Testis (tissue), 2 donors: ENCODE measurements at regions not wholly inside any gene's neighbourhood (a gene's known extent, or its start where the extent isn't known, plus 50 kb on each side); places are given as distances from the start of the nearest gene placed in this dataset.

Experiments
- DNase-seq: peaks from one replicate; pipeline ENCODE4 v3.0.0-alpha.2; 2019
- H3K27ac ChIP-seq, 2 donors: fragments of 200-600 bp; sonication (generic); one replicate each; pipeline ENCODE4 v1.5.1; 2019
- H3K27me3 ChIP-seq: fragments of 200-600 bp; sonication (generic); one replicate; pipeline ENCODE4 v1.5.1; 2019
- H3K36me3 ChIP-seq: fragments of 200-600 bp; sonication (generic); one replicate; pipeline ENCODE4 v1.5.1; 2017; ENCODE audit warnings: low read depth; ENCODE audit errors: missing control alignments
- H3K4me1 ChIP-seq: fragments of 200-600 bp; sonication (generic); one replicate; pipeline ENCODE4 v1.5.1; 2019
- H3K4me3 ChIP-seq, 2 donors: fragments of 200-600 bp; sonication (generic); one replicate each; pipeline ENCODE4 v1.5.1; 2017 to 2019
- H3K9me3 ChIP-seq: fragments of 200-600 bp; sonication (generic); one replicate; pipeline ENCODE4 v1.5.1; 2017
- POLR2A ChIP-seq: fragments of 450-650 bp; IDR thresholded peaks from one replicate; pipeline ENCODE4 v1.6.1; 2017; ENCODE audit warnings: antibody characterized with exemption, mild to moderate bottlenecking, moderate library complexity
- WGBS, 2 donors: methylation state at CpG; one replicate each; pipeline ENCODE4 v1.1.5; 2018; 5-methylcytosine and 5-hydroxymethylcytosine counted together
- intact Hi-C: fragments of 100-400 bp; cut with DNase I; formaldehyde crosslinking; loops from one replicate; pipeline ENCODE4 v1.15.1; 2023; ENCODE audit warnings: low total_unique reads
- TF ChIP-seq, protein P1 (sequence below), 3 experiments: fragments of 450-650 bp in 2 of 3; fragments of 200-600 bp in 1 of 3; sonication (generic) in 1 of 3; IDR thresholded peaks; one replicate each; pipeline ENCODE4 v1.5.1; 2016 to 2019; ENCODE audit warnings: antibody characterized with exemption in 3 of 3, mild to moderate bottlenecking in 2 of 3, moderate library complexity in 1 of 3

DNA sequence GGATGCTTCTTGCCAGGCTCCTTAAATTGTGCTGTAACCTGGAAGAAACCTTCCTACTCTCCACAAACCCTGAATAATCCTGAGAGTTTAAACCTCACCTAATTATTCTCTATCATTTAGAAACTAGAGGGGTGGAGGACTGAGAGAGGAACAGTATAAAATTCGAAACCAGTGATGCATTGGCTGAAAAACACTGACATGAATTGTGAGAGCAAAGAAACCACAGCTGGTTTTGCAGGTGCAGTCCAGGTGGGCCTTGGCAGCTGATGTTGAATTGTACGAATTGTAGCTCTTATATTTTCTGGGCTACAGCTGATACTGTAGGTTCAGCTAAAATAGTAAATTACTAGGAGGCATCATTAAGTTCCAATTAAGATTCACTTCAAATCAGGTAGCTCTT is 227.0 kb upstream of the SLITRK5 start:
- Histone ChIP-seq H3K27me3 (no peaks in the 10 kb centered on the region), H3K9me3 (no peaks in the 10 kb centered on the region), H3K4me1 (no peaks in the 10 kb centered on the region), H3K4me3 (no peak overlapping the region), H3K36me3 (no peaks in the 10 kb centered on the region), H3K27ac (no peak overlapping the region)
- WGBS, 2 donors, result 67 to 73% methylated on average over 2 of the region's 2 CpGs
- intact Hi-C loops, result no loop called here
- no peak for DNase-seq
- no peak for TF ChIP-seq POLR2A
- TF ChIP-seq, protein P1, sequence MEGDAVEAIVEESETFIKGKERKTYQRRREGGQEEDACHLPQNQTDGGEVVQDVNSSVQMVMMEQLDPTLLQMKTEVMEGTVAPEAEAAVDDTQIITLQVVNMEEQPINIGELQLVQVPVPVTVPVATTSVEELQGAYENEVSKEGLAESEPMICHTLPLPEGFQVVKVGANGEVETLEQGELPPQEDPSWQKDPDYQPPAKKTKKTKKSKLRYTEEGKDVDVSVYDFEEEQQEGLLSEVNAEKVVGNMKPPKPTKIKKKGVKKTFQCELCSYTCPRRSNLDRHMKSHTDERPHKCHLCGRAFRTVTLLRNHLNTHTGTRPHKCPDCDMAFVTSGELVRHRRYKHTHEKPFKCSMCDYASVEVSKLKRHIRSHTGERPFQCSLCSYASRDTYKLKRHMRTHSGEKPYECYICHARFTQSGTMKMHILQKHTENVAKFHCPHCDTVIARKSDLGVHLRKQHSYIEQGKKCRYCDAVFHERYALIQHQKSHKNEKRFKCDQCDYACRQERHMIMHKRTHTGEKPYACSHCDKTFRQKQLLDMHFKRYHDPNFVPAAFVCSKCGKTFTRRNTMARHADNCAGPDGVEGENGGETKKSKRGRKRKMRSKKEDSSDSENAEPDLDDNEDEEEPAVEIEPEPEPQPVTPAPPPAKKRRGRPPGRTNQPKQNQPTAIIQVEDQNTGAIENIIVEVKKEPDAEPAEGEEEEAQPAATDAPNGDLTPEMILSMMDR (IDR thresholded peaks at IDR 0.05), result no peak

GRCh38 chr13:87452281-87452680 is 218.9 kb upstream of the SLITRK5 start:
- no peak for DNase-seq
- Histone ChIP-seq H3K27ac (no peak overlapping the region), H3K27me3 (no peaks in the 10 kb centered on the region), H3K4me1 (no peaks in the 10 kb centered on the region), H3K4me3 (no peak overlapping the region), H3K9me3 (no peaks in the 10 kb centered on the region), H3K36me3 (no peaks in the 10 kb centered on the region)
- TF ChIP-seq, protein P1 (IDR thresholded peaks at IDR 0.05), result no peak
- no peak for TF ChIP-seq POLR2A
- intact Hi-C loops, result no loop called here
- 89 to 90% methylated on average over 2 of the region's 2 CpGs for WGBS, 2 donors

DNA sequence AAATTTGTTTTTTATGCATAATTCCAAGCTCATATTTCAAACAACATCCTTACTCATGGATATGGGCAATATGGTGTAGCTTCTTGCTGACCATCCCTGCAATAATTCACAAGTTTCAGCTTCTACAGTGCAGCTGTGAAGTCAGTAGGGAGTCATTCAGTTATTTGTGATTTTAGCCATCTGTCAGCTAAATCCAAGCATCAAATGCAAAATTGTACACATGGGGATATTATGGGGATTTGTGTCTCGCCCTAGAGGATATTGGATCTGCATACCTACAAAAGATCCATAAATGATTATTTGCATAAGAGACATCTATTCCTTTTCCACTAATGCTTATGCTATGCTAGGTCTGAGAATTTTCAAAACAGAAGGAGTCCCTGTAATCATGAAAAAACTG is 217.9 kb upstream of the SLITRK5 start:
- Histone ChIP-seq H3K36me3 (no peaks in the 10 kb centered on the region), H3K9me3 (no peaks in the 10 kb centered on the region), H3K27ac (no peak overlapping the region), H3K4me3 (no peak overlapping the region), H3K4me1 (no peaks in the 10 kb centered on the region), H3K27me3 (no peaks in the 10 kb centered on the region)
- no peak for TF ChIP-seq POLR2A
- TF ChIP-seq, protein P1 (IDR thresholded peaks at IDR 0.05), result no peak
- 96 to 100% methylated on average over 1 of the region's 1 CpG for WGBS, 2 donors
- DNase-seq, result no peak
- intact Hi-C loops, result no loop called here

- intact Hi-C loops, result no loop called here
- H3K36me3 ChIP-seq, result no peaks in the 10 kb centered on the region
- H3K4me1 ChIP-seq, result no peaks in the 10 kb centered on the region
- no peak for DNase-seq
- H3K27ac ChIP-seq, result no peak overlapping the region
- 59 to 63% methylated on average over 1 of the region's 1 CpG for WGBS, 2 donors
- H3K4me3 ChIP-seq, result no peak overlapping the region
- H3K9me3 ChIP-seq, result no peaks in the 10 kb centered on the region
- H3K27me3 ChIP-seq, result no peaks in the 10 kb centered on the region
- TF ChIP-seq, protein P1 (IDR thresholded peaks at IDR 0.05), result no peak
- TF ChIP-seq POLR2A, result no peak
Measured at GRCh38 chr13:87459419-87459818, 211.8 kb upstream of the SLITRK5 start.

GRCh38 chr13:87497426-87497825 is 173.7 kb upstream of the SLITRK5 start:
- H3K36me3 ChIP-seq, result no peaks in the 10 kb centered on the region
- no peaks in the 10 kb centered on the region for H3K27me3 ChIP-seq
- no peak for DNase-seq
- no peak overlapping the region for H3K4me3 ChIP-seq
- WGBS, 2 donors, result 44 to 64% methylated on average over 2 of the region's 2 CpGs
- no peak for TF ChIP-seq POLR2A
- TF ChIP-seq, protein P1 (IDR thresholded peaks at IDR 0.05), result no peak
- intact Hi-C loops, result no loop called here
- H3K27ac ChIP-seq, result no peak overlapping the region
- H3K9me3 ChIP-seq, result no peaks in the 10 kb centered on the region
- no peaks in the 10 kb centered on the region for H3K4me1 ChIP-seq
